Lower leg skin (tissue), 3 donors: ENCODE measurements at regions not wholly inside any gene's neighbourhood (a gene's known extent, or its start where the extent isn't known, plus 50 kb on each side); places are given as distances from the start of the nearest gene placed in this dataset.

Source experiments
- CTCF ChIP-seq, 3 donors: fragments of 450-650 bp; IDR thresholded peaks; one replicate each; pipeline ENCODE4 v1.5.1; 2016; ENCODE audit warnings: antibody characterized with exemption in 3 of 3, mild to moderate bottlenecking in 3 of 3, moderate library complexity in 2 of 3
- POLR2A ChIP-seq, 2 donors: fragments of 450-650 bp; IDR thresholded peaks; one replicate each; pipeline ENCODE4 v1.6.1; 2016 to 2017; ENCODE audit warnings: antibody characterized with exemption in 2 of 2, mild to moderate bottlenecking in 1 of 2, moderate library complexity in 1 of 2

DNA sequence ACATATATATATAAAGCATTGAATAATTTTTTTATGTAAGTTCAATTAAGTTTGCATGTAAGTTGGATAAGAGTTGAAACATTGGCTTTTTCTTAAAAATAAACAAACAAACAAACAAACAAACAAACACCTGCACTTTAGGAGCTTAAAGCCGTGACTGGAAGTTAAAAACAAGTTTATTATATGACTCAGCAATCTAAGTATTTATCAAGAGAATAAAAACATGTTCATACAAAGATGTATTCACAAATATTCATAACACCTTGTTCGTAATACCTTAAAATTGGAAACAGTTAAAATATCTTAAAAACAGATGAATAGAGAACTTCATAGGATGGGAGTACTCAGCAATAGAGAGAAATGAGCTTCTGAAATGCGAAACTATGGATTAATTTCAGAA is 61.5 kb upstream of the ANXA1 start:
- TF ChIP-seq CTCF (IDR thresholded peaks at IDR 0.05) (no peak), POLR2A (IDR thresholded peaks at IDR 0.05) (no peak)
